GM10248 (cell line): ENCODE measurements at regions not wholly inside any gene's neighbourhood (a gene's known extent, or its start where the extent isn't known, plus 50 kb on each side); places are given as distances from the start of the nearest gene placed in this dataset.

Source experiments
- CTCF ChIA-PET: fragments of 300-600 bp; sonication (Branson Sonifier 250); formaldehyde crosslinking; extraction: SDS; loops from one replicate; lab custom pipeline; 2021; ENCODE audit warnings: antibody characterized with exemption; lab: Yijun Ruan, JAX
- POLR2A ChIA-PET: fragments of 350-650 bp; sonication (Branson Sonifier 250); formaldehyde crosslinking; extraction: SDS; loops from one replicate; lab custom pipeline; 2020; ENCODE audit warnings: antibody characterized with exemption; lab: Yijun Ruan, JAX
- DNase-seq: peaks from one replicate; pipeline ENCODE4 v3.0.0; 2012; ENCODE audit errors: extremely low spot score
- TF ChIP-seq, protein P1 (sequence below): IDR thresholded peaks from 2 replicates; pipeline ENCODE4 v1.5.1; 2012; ENCODE audit warnings: mild to moderate bottlenecking, low read depth; ENCODE audit errors: extremely low read depth, missing control alignments, control extremely low read depth

DNA sequence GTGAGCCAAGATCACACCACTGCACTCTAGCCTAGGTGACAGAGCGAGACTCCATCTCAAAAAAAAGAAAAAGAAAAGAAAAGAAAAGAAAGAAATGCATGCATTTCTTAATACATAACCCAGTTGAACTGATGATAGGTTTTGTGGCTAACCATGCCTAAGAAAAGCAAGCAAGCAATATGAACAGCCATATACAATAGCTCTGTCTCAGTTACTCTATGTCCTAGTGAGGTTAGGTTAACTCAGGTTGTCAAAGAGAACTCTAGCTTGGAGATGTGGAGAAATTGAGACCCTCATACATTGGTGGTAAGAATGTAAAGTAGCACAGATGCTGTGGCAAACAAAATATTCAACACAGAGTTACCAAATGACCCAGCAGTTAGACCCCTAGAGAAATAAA is 167.0 kb upstream of the RASGEF1B start:
- TF ChIP-seq, protein P1, sequence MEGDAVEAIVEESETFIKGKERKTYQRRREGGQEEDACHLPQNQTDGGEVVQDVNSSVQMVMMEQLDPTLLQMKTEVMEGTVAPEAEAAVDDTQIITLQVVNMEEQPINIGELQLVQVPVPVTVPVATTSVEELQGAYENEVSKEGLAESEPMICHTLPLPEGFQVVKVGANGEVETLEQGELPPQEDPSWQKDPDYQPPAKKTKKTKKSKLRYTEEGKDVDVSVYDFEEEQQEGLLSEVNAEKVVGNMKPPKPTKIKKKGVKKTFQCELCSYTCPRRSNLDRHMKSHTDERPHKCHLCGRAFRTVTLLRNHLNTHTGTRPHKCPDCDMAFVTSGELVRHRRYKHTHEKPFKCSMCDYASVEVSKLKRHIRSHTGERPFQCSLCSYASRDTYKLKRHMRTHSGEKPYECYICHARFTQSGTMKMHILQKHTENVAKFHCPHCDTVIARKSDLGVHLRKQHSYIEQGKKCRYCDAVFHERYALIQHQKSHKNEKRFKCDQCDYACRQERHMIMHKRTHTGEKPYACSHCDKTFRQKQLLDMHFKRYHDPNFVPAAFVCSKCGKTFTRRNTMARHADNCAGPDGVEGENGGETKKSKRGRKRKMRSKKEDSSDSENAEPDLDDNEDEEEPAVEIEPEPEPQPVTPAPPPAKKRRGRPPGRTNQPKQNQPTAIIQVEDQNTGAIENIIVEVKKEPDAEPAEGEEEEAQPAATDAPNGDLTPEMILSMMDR: no peak
- ChIA-PET CTCF (no interaction called here), POLR2A (no interaction called here)
- no peak for DNase-seq

GRCh38 chr4:81635739-81636138 is 164.0 kb upstream of the RASGEF1B start:
- POLR2A ChIA-PET: no interaction called here
- TF ChIP-seq, protein P1: no peak
- peak; percentile 11 for DNase-seq
- CTCF ChIA-PET: no interaction called here

GRCh38 chr4:81634766-81635549 is 163.3 kb upstream of the RASGEF1B start:
- POLR2A ChIA-PET: no interaction called here
- CTCF ChIA-PET: interaction anchor here (1.0 to 1.4 kb wide), 3 partner anchors 16 to 168 kb away, joined by 3 to 4 read pairs (median 3); no protein-coding TSS in a partner anchor
- TF ChIP-seq, protein P1: no peak
- DNase-seq: no peak

- TF ChIP-seq, protein P1: no peak
- DNase-seq: no peak
- ChIA-PET POLR2A (no interaction called here), CTCF (interaction anchor here (1.0 to 1.4 kb wide), 5 partner anchors 15 to 167 kb away, joined by 3 to 4 read pairs (median 3); no protein-coding TSS in a partner anchor)
These were observed 162.5 kb upstream of the RASGEF1B start for GRCh38 chr4:81634165-81634564.

- no peak for DNase-seq
- POLR2A ChIA-PET: no interaction called here
- CTCF ChIA-PET: interaction anchor here (0.9 to 1.4 kb wide), 3 partner anchors 10 to 16 kb away, joined by 3 to 4 read pairs (median 3); no protein-coding TSS in a partner anchor
- TF ChIP-seq, protein P1: no peak
These were observed 161.0 kb upstream of the RASGEF1B start for GRCh38 chr4:81632581-81633299.

GRCh38 chr4:81631958-81632441 is 160.3 kb upstream of the RASGEF1B start:
- TF ChIP-seq, protein P1: no peak
- ChIA-PET CTCF (no interaction called here), POLR2A (no interaction called here)
- no peak for DNase-seq
